MCF 10A (cell line): ENCODE measurements at regions not wholly inside any gene's neighbourhood (a gene's known extent, or its start where the extent isn't known, plus 50 kb on each side); places are given as distances from the start of the nearest gene placed in this dataset.

Source experiments
- BruUV-seq: library from RNA; stranded (reverse); fragments of 400-500 nt; replicated peaks from 2 replicates; lab custom pipeline; 2021; lab: Mats Ljungman, UMichigan
- CTCF ChIA-PET: fragments of 300-600 bp; sonication (Branson Sonifier 250); formaldehyde crosslinking; extraction: SDS; loops from one replicate; lab custom pipeline; 2021; ENCODE audit warnings: antibody characterized with exemption, inconsistent platforms; lab: Yijun Ruan, JAX
- POLR2A ChIA-PET: fragments of 300-600, 350-650 bp; sonication (Branson Sonifier 250); formaldehyde crosslinking; extraction: SDS; loops from one replicate; lab custom pipeline; 2020; ENCODE audit warnings: antibody characterized with exemption, inconsistent platforms; lab: Yijun Ruan, JAX
- DNase-seq: peaks from one replicate; pipeline ENCODE4 v3.0.0-alpha.2; 2018; ENCODE audit not compliant: unreplicated experiment
- H3K27ac Mint-ChIP-seq: one replicate; pipeline ENCODE4 v1.8.0; 2022; ENCODE audit warnings: mild to moderate bottlenecking, low read depth, mixed read lengths; ENCODE audit not compliant: unreplicated experiment
- H3K27me3 Mint-ChIP-seq: one replicate; pipeline ENCODE4 v1.8.0; 2022; ENCODE audit warnings: mixed read lengths; ENCODE audit not compliant: insufficient read depth, unreplicated experiment
- H3K36me3 Mint-ChIP-seq: one replicate; pipeline ENCODE4 v1.8.0; 2022; ENCODE audit warnings: mild to moderate bottlenecking, moderate library complexity, mixed read lengths; ENCODE audit not compliant: insufficient read depth, unreplicated experiment
- H3K4me1 Mint-ChIP-seq: one replicate; pipeline ENCODE4 v1.8.0; 2022; ENCODE audit warnings: mixed read lengths; ENCODE audit not compliant: insufficient read depth, unreplicated experiment
- H3K4me3 Mint-ChIP-seq: one replicate; pipeline ENCODE4 v1.8.0; 2022; ENCODE audit warnings: mild to moderate bottlenecking, moderate library complexity, mixed read lengths; ENCODE audit not compliant: unreplicated experiment
- H3K9me3 Mint-ChIP-seq: one replicate; pipeline ENCODE4 v1.8.0; 2022; ENCODE audit warnings: mixed read lengths; ENCODE audit not compliant: unreplicated experiment
- intact Hi-C: fragments of 100-400 bp; cut with micrococcal nuclease; formaldehyde crosslinking; loops from 2 replicates; pipeline ENCODE4 v1.14.1; 2022
- TF ChIP-seq, protein P1 (sequence below): fragments of 200-600 bp; IDR thresholded peaks from one replicate; pipeline ENCODE4 v1.8.0; 2022; ENCODE audit warnings: antibody characterized with exemption, mild to moderate bottlenecking; ENCODE audit not compliant: unreplicated experiment

- BruUV-seq = no TSS peak
- no peak for DNase-seq
- no peaks in the 10 kb centered on the region for H3K9me3 Mint-ChIP-seq
- H3K4me3 Mint-ChIP-seq = no peak overlapping the region
- no peaks in the 10 kb centered on the region for H3K4me1 Mint-ChIP-seq
- no peaks in the 10 kb centered on the region for H3K27me3 Mint-ChIP-seq
- POLR2A ChIA-PET = no interaction called here
- CTCF ChIA-PET = no interaction called here
- TF ChIP-seq, protein P1, sequence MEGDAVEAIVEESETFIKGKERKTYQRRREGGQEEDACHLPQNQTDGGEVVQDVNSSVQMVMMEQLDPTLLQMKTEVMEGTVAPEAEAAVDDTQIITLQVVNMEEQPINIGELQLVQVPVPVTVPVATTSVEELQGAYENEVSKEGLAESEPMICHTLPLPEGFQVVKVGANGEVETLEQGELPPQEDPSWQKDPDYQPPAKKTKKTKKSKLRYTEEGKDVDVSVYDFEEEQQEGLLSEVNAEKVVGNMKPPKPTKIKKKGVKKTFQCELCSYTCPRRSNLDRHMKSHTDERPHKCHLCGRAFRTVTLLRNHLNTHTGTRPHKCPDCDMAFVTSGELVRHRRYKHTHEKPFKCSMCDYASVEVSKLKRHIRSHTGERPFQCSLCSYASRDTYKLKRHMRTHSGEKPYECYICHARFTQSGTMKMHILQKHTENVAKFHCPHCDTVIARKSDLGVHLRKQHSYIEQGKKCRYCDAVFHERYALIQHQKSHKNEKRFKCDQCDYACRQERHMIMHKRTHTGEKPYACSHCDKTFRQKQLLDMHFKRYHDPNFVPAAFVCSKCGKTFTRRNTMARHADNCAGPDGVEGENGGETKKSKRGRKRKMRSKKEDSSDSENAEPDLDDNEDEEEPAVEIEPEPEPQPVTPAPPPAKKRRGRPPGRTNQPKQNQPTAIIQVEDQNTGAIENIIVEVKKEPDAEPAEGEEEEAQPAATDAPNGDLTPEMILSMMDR = no peak
- no peaks in the 10 kb centered on the region for H3K36me3 Mint-ChIP-seq
- no peak overlapping the region for H3K27ac Mint-ChIP-seq
- intact Hi-C loops = no loop called here
Observed at GRCh38 chr3:88617283-88617682, 467.5 kb downstream of the C3orf38 start.

- H3K4me1 Mint-ChIP-seq = no peaks in the 10 kb centered on the region
- TF ChIP-seq, protein P1 = no peak
- H3K4me3 Mint-ChIP-seq = no peak overlapping the region
- H3K36me3 Mint-ChIP-seq = no peaks in the 10 kb centered on the region
- POLR2A ChIA-PET = no interaction called here
- CTCF ChIA-PET = interaction anchor here (0.5 kb wide), 1 partner anchor 1041 kb away, joined by 4 read pairs; no protein-coding TSS in a partner anchor
- no peak for DNase-seq
- no TSS peak for BruUV-seq
- intact Hi-C loops = no loop called here
- no peaks in the 10 kb centered on the region for H3K27me3 Mint-ChIP-seq
- H3K27ac Mint-ChIP-seq = no peak overlapping the region
- no peaks in the 10 kb centered on the region for H3K9me3 Mint-ChIP-seq
Observed at GRCh38 chr3:88618021-88618645, 468.4 kb downstream of the C3orf38 start.

DNA sequence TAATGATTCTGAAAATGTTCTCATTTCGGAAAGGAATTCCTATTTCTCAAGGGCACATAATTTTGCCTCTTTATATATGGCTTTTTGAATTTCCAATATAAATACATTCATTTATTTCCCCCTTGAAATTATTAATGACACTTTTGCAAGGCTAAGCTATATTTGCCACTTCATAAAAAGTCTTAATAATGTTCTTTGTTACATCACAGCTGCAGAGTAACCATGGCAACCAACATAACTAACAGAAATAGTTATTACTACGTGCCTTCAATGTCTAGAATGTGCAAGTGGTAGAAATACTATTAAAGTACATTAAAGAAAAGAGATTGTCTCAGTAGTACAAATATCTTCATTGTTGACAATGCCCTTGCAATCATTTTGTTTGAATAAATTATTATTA, 471.8 kb downstream of the C3orf38 start:
- ChIA-PET CTCF (no interaction called here), POLR2A (interaction anchor here (0.7 kb wide), 1 partner anchor 385 kb away, joined by 4 read pairs; no protein-coding TSS in a partner anchor)
- intact Hi-C loops = loop anchor here (2.0 kb wide), 1 partner anchor 477 kb away; no protein-coding TSS in a partner anchor
- Mint-ChIP-seq H3K4me3 (no peak overlapping the region), H3K27me3 (no peaks in the 10 kb centered on the region), H3K4me1 (no peaks in the 10 kb centered on the region), H3K9me3 (no peaks in the 10 kb centered on the region), H3K27ac (no peak overlapping the region), H3K36me3 (no peaks in the 10 kb centered on the region)
- no peak for DNase-seq
- TF ChIP-seq, protein P1 = no peak
- no TSS peak for BruUV-seq

- TF ChIP-seq, protein P1 = no peak
- intact Hi-C loops = no loop called here
- H3K4me3 Mint-ChIP-seq = no peak overlapping the region
- DNase-seq = no peak
- BruUV-seq = no TSS peak
- H3K36me3 Mint-ChIP-seq = no peaks in the 10 kb centered on the region
- H3K9me3 Mint-ChIP-seq = no peaks in the 10 kb centered on the region
- ChIA-PET CTCF (interaction anchor here (0.6 kb wide), 1 partner anchor 60 kb away, joined by 3 read pairs; no protein-coding TSS in a partner anchor), POLR2A (interaction anchor here (0.6 kb wide), 1 partner anchor 12 kb away, joined by 3 read pairs; no protein-coding TSS in a partner anchor)
- no peaks in the 10 kb centered on the region for H3K4me1 Mint-ChIP-seq
- no peak overlapping the region for H3K27ac Mint-ChIP-seq
- no peaks in the 10 kb centered on the region for H3K27me3 Mint-ChIP-seq
Observed at GRCh38 chr3:88623709-88624108, 473.9 kb downstream of the C3orf38 start.
